ENCODE measurements at regions not wholly inside any gene's neighbourhood (a gene's known extent, or its start where the extent isn't known, plus 50 kb on each side); places are given as distances from the start of the nearest gene placed in this dataset.
A peak's percentile ranks its signal among the peaks of the same experiment; 100 is the strongest.

- no peak for DNase-seq
Observed at GRCh38 chr9:91024841-91025240, 223.2 kb downstream of the SYK start.

GRCh38 chr9:91025856-91026255, 224.2 kb downstream of the SYK start:
- DNase-seq, result no peak

GRCh38 chr9:91026266-91026665, 224.6 kb downstream of the SYK start:
- no peak for DNase-seq

GRCh38 chr9:91027005-91027404, 225.4 kb downstream of the SYK start:
- no peak for DNase-seq

GRCh38 chr9:91028166-91028827, 226.7 kb downstream of the SYK start:
- DNase-seq, result no peak

GRCh38 chr9:91029650-91030361, 228.2 kb downstream of the SYK start:
- no peak for DNase-seq

- DNase-seq, result no peak
Observed at GRCh38 chr9:91032121-91032531, 230.5 kb downstream of the SYK start.

GRCh38 chr9:91033270-91033669, 231.7 kb downstream of the SYK start:
- no peak for DNase-seq

GRCh38 chr9:91033797-91034196, 232.2 kb downstream of the SYK start:
- DNase-seq, result peak; percentile 30

- no peak for DNase-seq
Observed at GRCh38 chr9:91034521-91034920, 232.9 kb downstream of the SYK start.

- DNase-seq, result no peak
Observed at GRCh38 chr9:91034976-91035824, 233.6 kb downstream of the SYK start.

GRCh38 chr9:91035825-91036208, 234.2 kb downstream of the SYK start:
- DNase-seq, result no peak

GRCh38 chr9:91036356-91036755, 234.7 kb downstream of the SYK start:
- DNase-seq, result no peak

- DNase-seq, result peak; percentile 82 to 87
Observed at GRCh38 chr9:91036826-91037510, 235.3 kb downstream of the SYK start.

- DNase-seq, result no peak
Observed at GRCh38 chr9:91037511-91038482, 236.2 kb downstream of the SYK start.

GRCh38 chr9:91038483-91039124, 237.0 kb downstream of the SYK start:
- DNase-seq, result no peak

GRCh38 chr9:91039125-91039834, 237.7 kb downstream of the SYK start:
- no peak for DNase-seq

GRCh38 chr9:91039835-91040140, 238.2 kb downstream of the SYK start:
- no peak for DNase-seq

- DNase-seq, result no peak
Observed at GRCh38 chr9:91040371-91041215, 239.0 kb downstream of the SYK start.

- no peak for DNase-seq
Observed at GRCh38 chr9:91042024-91042423, 240.4 kb downstream of the SYK start.
